Stimulated activated memory B cell treated with anti-CD40 and anti-IgM and Interleukin-4, amounts not matched to agents 10 μg/mL and 1 μg/mL and 100 μg/mL, for 72 hours (primary cell): ENCODE measurements at regions not wholly inside any gene's neighbourhood (a gene's known extent, or its start where the extent isn't known, plus 50 kb on each side); places are given as distances from the start of the nearest gene placed in this dataset.
A peak's percentile ranks its signal among the peaks of the same experiment; 100 is the strongest.

Experiments
- ATAC-seq: fragments of 150-1000 bp; cut with Tn5 transposase; 2 replicates; pipeline ENCODE4 v1.10.0; 2021
- H3K27ac Mint-ChIP-seq: one replicate; pipeline ENCODE4 v1.8.0; 2022; ENCODE audit warnings: mild to moderate bottlenecking, mixed read lengths
- H3K27me3 Mint-ChIP-seq: one replicate; pipeline ENCODE4 v1.8.0; 2022; ENCODE audit warnings: mixed read lengths
- H3K36me3 Mint-ChIP-seq: one replicate; pipeline ENCODE4 v1.8.0; 2022; ENCODE audit warnings: mixed read lengths
- H3K4me1 Mint-ChIP-seq: one replicate; pipeline ENCODE4 v1.8.0; 2022; ENCODE audit warnings: mixed read lengths
- H3K4me3 Mint-ChIP-seq: one replicate; pipeline ENCODE4 v1.8.0; 2022; ENCODE audit warnings: mild to moderate bottlenecking, moderate library complexity, mixed read lengths
- H3K9me3 Mint-ChIP-seq: one replicate; pipeline ENCODE4 v1.8.0; 2022; ENCODE audit warnings: mixed read lengths

- H3K9me3 Mint-ChIP-seq = peaks cover 18% of the 10 kb centered on the region
- ATAC-seq = no peak
- no peak overlapping the region for H3K27ac Mint-ChIP-seq
- no peaks in the 10 kb centered on the region for H3K36me3 Mint-ChIP-seq
- no peak overlapping the region for H3K4me3 Mint-ChIP-seq
- no peaks in the 10 kb centered on the region for H3K27me3 Mint-ChIP-seq
- H3K4me1 Mint-ChIP-seq = no peaks in the 10 kb centered on the region
Observed at GRCh38 chr11:27287205-27287604, 75.8 kb downstream of the CCDC34 start.

GRCh38 chr11:27285761-27286160 is 77.3 kb downstream of the CCDC34 start:
- Mint-ChIP-seq H3K36me3 (no peaks in the 10 kb centered on the region), H3K27ac (no peak overlapping the region), H3K9me3 (peaks cover 5% of the 10 kb centered on the region), H3K4me1 (no peaks in the 10 kb centered on the region), H3K4me3 (no peak overlapping the region), H3K27me3 (no peaks in the 10 kb centered on the region)
- ATAC-seq = no peak

- Mint-ChIP-seq H3K9me3 (no peaks in the 10 kb centered on the region), H3K27me3 (peaks cover 2% of the 10 kb centered on the region), H3K4me1 (no peaks in the 10 kb centered on the region), H3K4me3 (no peak overlapping the region), H3K27ac (no peak overlapping the region), H3K36me3 (no peaks in the 10 kb centered on the region)
- no peak for ATAC-seq
Observed at GRCh38 chr11:27282806-27283205, 80.2 kb downstream of the CCDC34 start.

- Mint-ChIP-seq H3K36me3 (no peaks in the 10 kb centered on the region), H3K4me1 (no peaks in the 10 kb centered on the region), H3K27ac (no peak overlapping the region), H3K4me3 (no peak overlapping the region), H3K27me3 (peaks cover 10% of the 10 kb centered on the region), H3K9me3 (no peaks in the 10 kb centered on the region)
- peak; percentile 18 for ATAC-seq
Observed at GRCh38 chr11:27281740-27282590, 81.0 kb downstream of the CCDC34 start.

- Mint-ChIP-seq H3K36me3 (no peaks in the 10 kb centered on the region), H3K9me3 (no peaks in the 10 kb centered on the region), H3K27ac (no peak overlapping the region), H3K27me3 (peaks cover 11% of the 10 kb centered on the region), H3K4me3 (no peak overlapping the region), H3K4me1 (no peaks in the 10 kb centered on the region)
- no peak for ATAC-seq
Observed at GRCh38 chr11:27281276-27281675, 81.7 kb downstream of the CCDC34 start.

GRCh38 chr11:27280140-27280539 is 82.9 kb downstream of the CCDC34 start:
- Mint-ChIP-seq H3K4me1 (no peaks in the 10 kb centered on the region), H3K9me3 (no peaks in the 10 kb centered on the region), H3K4me3 (no peak overlapping the region), H3K27ac (no peak overlapping the region), H3K27me3 (peaks cover 11% of the 10 kb centered on the region), H3K36me3 (no peaks in the 10 kb centered on the region)
- ATAC-seq = no peak

- Mint-ChIP-seq H3K4me3 (no peak overlapping the region), H3K27me3 (peaks cover 11% of the 10 kb centered on the region), H3K27ac (no peak overlapping the region), H3K4me1 (no peaks in the 10 kb centered on the region), H3K9me3 (no peaks in the 10 kb centered on the region), H3K36me3 (no peaks in the 10 kb centered on the region)
- no peak for ATAC-seq
Observed at GRCh38 chr11:27279460-27279859, 83.6 kb downstream of the CCDC34 start.

GRCh38 chr11:27277843-27278242 is 85.2 kb downstream of the CCDC34 start:
- ATAC-seq = no peak
- Mint-ChIP-seq H3K9me3 (no peaks in the 10 kb centered on the region), H3K4me3 (no peak overlapping the region), H3K4me1 (no peaks in the 10 kb centered on the region), H3K27me3 (peaks cover 11% of the 10 kb centered on the region), H3K36me3 (no peaks in the 10 kb centered on the region), H3K27ac (no peak overlapping the region)

GRCh38 chr11:27276141-27276540 is 86.9 kb downstream of the CCDC34 start:
- Mint-ChIP-seq H3K27me3 (peaks cover 11% of the 10 kb centered on the region), H3K4me1 (no peaks in the 10 kb centered on the region), H3K27ac (no peak overlapping the region), H3K9me3 (no peaks in the 10 kb centered on the region), H3K4me3 (no peak overlapping the region), H3K36me3 (no peaks in the 10 kb centered on the region)
- no peak for ATAC-seq

- H3K27ac Mint-ChIP-seq = no peak overlapping the region
- no peaks in the 10 kb centered on the region for H3K36me3 Mint-ChIP-seq
- peaks cover 11% of the 10 kb centered on the region for H3K27me3 Mint-ChIP-seq
- H3K9me3 Mint-ChIP-seq = no peaks in the 10 kb centered on the region
- no peak for ATAC-seq
- no peak overlapping the region for H3K4me3 Mint-ChIP-seq
- H3K4me1 Mint-ChIP-seq = no peaks in the 10 kb centered on the region
Observed at GRCh38 chr11:27274854-27275395, 88.1 kb downstream of the CCDC34 start.

- no peak overlapping the region for H3K27ac Mint-ChIP-seq
- H3K27me3 Mint-ChIP-seq = no peaks in the 10 kb centered on the region
- no peak for ATAC-seq
- no peaks in the 10 kb centered on the region for H3K4me1 Mint-ChIP-seq
- no peak overlapping the region for H3K4me3 Mint-ChIP-seq
- peaks cover 4% of the 10 kb centered on the region for H3K9me3 Mint-ChIP-seq
- no peaks in the 10 kb centered on the region for H3K36me3 Mint-ChIP-seq
Observed at GRCh38 chr11:27266125-27266524, 96.9 kb downstream of the CCDC34 start.

GRCh38 chr11:27263986-27264385 is 99.0 kb downstream of the CCDC34 start:
- H3K36me3 Mint-ChIP-seq = no peaks in the 10 kb centered on the region
- no peak for ATAC-seq
- peaks cover 3% of the 10 kb centered on the region for H3K9me3 Mint-ChIP-seq

GRCh38 chr11:27263046-27263445 is 100.0 kb downstream of the CCDC34 start:
- peaks cover 3% of the 10 kb centered on the region for H3K9me3 Mint-ChIP-seq
- no peaks in the 10 kb centered on the region for H3K27me3 Mint-ChIP-seq
- no peak for ATAC-seq
- H3K4me1 Mint-ChIP-seq = no peaks in the 10 kb centered on the region
- H3K4me3 Mint-ChIP-seq = no peak overlapping the region
- H3K27ac Mint-ChIP-seq = no peak overlapping the region
- no peaks in the 10 kb centered on the region for H3K36me3 Mint-ChIP-seq

More at GRCh38 chr11:27263986-27264385, 99.0 kb downstream of the CCDC34 start:
- Mint-ChIP-seq H3K27me3 (no peaks in the 10 kb centered on the region), H3K4me1 (no peaks in the 10 kb centered on the region), H3K27ac (no peak overlapping the region), H3K4me3 (no peak overlapping the region)

- Mint-ChIP-seq H3K4me1 (no peaks in the 10 kb centered on the region), H3K36me3 (no peaks in the 10 kb centered on the region), H3K27ac (no peak overlapping the region), H3K9me3 (peaks cover 2% of the 10 kb centered on the region), H3K4me3 (no peak overlapping the region), H3K27me3 (peaks cover 18% of the 10 kb centered on the region)
- no peak for ATAC-seq
Observed at GRCh38 chr11:27255447-27255828, 107.6 kb downstream of the CCDC34 start.

GRCh38 chr11:27254744-27255446 is 108.1 kb downstream of the CCDC34 start:
- no peak overlapping the region for H3K27ac Mint-ChIP-seq
- ATAC-seq = no peak
- no peaks in the 10 kb centered on the region for H3K36me3 Mint-ChIP-seq
- H3K27me3 Mint-ChIP-seq = peaks cover 18% of the 10 kb centered on the region
- no peak overlapping the region for H3K4me3 Mint-ChIP-seq
- H3K9me3 Mint-ChIP-seq = peaks cover 2% of the 10 kb centered on the region
- H3K4me1 Mint-ChIP-seq = no peaks in the 10 kb centered on the region

- Mint-ChIP-seq H3K36me3 (no peaks in the 10 kb centered on the region), H3K9me3 (peaks cover 2% of the 10 kb centered on the region), H3K4me1 (no peaks in the 10 kb centered on the region), H3K27ac (no peak overlapping the region), H3K4me3 (no peak overlapping the region), H3K27me3 (peaks cover 18% of the 10 kb centered on the region)
- no peak for ATAC-seq
Observed at GRCh38 chr11:27253224-27253623, 109.8 kb downstream of the CCDC34 start.
